ENCODE measurements at regions not wholly inside any gene's neighbourhood (a gene's known extent, or its start where the extent isn't known, plus 50 kb on each side); places are given as distances from the start of the nearest gene placed in this dataset.

DNA sequence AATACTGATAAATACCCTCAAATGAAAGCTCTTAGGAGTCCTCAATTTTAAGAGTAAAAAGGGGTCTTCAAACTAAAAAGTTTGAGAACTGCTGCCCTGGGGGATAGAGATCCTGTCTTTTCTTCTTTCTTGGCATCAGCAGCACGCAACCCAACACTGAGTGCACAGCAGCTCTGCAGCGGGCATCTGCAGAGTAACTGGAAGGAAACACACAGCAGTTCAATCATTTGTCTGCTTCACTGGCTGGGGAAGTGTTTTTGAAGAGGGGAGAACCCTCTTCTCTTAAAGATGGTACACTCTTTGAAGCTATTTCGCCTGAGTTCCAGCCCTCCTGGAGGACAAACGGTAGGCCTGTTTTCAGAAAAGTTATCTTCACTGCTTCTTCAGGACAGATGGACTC is 193.6 kb downstream of the FGFR2 start:
- TF ChIP-seq ZNF274 (IDR thresholded peaks at IDR 0.05; ENCODE audit: low read depth, low read length) (no peak), YY1 (IDR thresholded peaks at IDR 0.05; ENCODE audit: insufficient read depth, insufficient read length) (no peak), SUZ12 (IDR thresholded peaks at IDR 0.05; ENCODE audit: extremely low read depth, insufficient read depth, insufficient read length) (no peak)
